Ecto neural progenitor cell (in vitro differentiated cells): ENCODE measurements at regions not wholly inside any gene's neighbourhood (a gene's known extent, or its start where the extent isn't known, plus 50 kb on each side); places are given as distances from the start of the nearest gene placed in this dataset.
"Not testable (repeated sequence)": the region's sequence is repeated elsewhere in the genome, so short reads cannot be mapped to it uniquely, and the experiment has no call there.

ENCODE experiments used
- DNase-seq: peaks from one replicate; pipeline ENCODE4 v3.0.0-alpha.2; 2018; ENCODE audit warnings: low spot score

DNA sequence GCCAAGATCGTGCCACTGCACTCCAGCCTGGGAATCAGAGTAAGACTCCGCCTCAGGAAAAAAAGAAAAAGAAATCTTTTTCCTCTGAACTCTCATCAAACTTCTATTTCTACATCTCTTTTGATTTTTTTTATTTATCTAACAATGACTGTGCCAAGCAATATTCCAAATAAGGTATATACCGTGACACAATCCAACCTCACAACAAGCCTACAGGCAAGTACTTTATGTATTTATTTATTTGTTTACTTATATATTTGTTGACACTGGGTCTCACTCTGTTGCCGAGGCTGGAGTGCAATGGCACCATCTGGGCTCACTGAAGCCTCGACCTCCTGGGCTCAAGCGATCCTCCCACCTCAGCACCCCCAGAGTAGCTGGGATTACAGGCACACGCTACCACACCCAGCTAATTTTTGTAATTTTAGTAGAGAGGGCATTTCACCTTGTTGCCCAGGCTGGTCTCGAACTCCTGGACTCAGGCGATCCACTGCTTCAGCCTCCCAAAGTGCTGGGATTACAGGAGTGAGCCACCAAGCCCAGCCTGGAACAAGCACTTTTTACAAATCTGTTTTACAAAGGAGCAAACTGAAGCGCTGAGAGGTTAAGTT is 94.9 kb upstream of the CHD2 start:
- no peak for DNase-seq

- DNase-seq: not testable (repeated sequence)
Measured at GRCh38 chr15:92806171-92806570, 94.0 kb upstream of the CHD2 start.

DNA sequence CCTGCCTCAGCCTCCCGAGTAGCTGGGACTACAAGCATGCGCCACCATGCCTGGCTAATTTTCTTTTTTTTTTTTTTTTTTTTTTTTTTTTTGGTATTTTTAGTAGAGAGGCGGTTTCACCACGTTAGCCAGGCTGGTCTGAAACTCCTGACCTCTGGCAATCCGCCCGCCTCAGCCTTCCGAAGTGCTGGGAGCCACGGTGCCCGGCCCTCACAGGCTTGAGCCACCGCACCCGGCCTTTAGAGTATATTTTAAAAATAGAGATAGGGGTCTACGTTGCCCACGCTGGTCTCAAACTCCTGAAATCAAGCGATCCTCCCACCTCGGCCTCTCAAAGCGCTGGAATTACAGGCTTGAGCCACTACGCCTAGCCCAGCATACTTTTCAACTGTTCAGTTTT is 93.4 kb upstream of the CHD2 start:
- DNase-seq: no peak

DNA sequence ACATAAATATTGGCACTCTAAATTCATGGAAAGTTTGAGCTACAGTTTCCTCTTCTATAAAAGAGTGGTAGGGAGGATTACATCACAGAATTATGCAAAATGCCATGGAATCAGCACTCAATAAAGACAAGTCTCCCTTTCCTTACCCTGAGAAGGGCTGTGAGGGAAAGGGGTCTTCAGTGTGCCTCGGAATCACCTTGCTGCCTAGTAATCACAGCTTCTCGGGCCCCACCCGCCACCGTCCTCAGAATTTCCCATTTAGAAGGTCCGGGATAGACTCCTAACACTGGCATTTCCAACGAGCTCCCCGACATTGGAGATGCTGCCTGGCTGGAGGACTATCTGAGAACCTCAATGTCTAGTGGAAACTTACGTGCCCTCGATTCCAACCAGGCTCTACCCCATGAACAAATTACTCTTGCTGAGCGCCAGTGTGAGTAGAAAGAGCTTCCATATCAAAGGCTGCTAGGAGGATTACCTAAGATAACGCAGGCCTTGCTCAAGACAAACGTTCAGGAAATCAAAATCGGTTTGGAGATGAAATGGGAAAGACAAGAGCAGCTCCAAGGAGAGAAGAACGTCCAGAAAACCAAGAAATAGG is 92.1 kb upstream of the CHD2 start:
- DNase-seq: no peak

GRCh38 chr15:92808598-92809063 is 91.5 kb upstream of the CHD2 start:
- DNase-seq: no peak

GRCh38 chr15:92809064-92809879 is 90.9 kb upstream of the CHD2 start:
- DNase-seq: peak; percentile 100

DNA sequence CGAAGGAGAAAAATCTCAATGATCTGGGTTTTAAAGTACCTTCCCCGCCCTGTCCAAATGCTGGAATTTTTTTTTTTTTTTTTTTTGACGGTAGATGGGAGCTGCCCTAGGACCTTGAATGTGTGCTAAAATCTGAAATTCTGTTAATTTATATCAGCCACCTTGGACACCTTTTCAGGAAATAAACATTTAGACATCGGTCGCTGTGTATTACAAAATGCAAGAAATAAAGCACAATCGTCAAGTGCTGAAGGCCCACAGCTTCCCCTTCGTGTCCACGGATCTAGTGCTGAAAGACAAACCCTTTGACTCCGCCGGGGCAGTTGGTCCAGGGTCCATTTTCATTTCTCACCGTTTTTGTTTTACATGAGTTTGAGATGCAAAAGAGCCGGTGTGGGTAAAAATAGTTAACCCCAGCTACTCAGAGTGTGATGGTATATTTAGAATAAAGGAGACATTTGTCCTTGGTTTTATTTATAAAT is 90.2 kb upstream of the CHD2 start:
- no peak for DNase-seq

GRCh38 chr15:92810418-92811138 is 89.5 kb upstream of the CHD2 start:
- DNase-seq: no peak

GRCh38 chr15:92811148-92811913 is 88.8 kb upstream of the CHD2 start:
- no peak for DNase-seq

- DNase-seq: no peak
Measured at GRCh38 chr15:92812271-92812670, 87.9 kb upstream of the CHD2 start.

DNA sequence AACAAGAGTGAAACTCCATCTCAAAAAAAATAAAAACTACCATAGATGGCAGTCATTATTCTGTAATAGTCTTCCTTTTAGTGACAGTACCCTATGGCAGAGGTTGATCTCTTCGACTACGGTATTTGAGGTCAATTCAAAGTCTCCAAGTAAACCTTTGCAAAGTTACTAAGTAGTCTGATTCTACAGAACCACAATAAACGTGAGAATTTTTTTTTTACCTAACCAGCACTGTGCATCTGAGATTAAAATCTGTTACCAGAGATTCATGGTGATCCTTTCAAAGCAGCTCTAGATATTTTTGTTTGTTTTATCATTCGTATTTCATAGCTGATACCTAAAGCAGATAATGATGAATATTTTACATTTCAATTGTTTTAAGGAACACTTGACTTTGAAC is 86.6 kb upstream of the CHD2 start:
- DNase-seq: no peak

DNA sequence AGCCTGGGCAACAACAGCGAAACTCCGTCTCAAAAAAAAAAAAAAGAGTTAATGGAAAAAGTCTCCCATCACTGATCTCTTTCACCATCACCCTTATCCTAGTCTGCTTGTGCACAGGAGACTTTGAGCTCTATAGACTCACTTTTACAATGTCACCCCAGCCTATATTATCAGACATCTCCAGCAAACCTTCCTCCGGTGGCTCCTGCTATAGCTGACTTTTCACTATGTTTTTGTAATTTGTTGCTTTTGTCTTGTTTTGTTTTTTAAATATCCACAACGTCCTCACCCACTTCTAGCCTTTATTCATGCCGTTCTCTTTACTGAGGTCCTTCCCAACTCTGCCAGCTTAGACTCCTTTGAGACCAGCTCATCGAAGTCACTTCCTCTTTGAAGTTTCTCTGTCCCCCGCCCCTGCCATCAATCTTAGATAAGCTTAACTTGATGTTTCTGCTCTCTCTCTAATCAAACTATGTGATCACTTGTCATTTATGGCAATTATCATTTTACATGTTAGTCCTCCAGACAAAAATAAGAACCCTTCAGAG is 82.7 kb upstream of the CHD2 start:
- no peak for DNase-seq

DNA sequence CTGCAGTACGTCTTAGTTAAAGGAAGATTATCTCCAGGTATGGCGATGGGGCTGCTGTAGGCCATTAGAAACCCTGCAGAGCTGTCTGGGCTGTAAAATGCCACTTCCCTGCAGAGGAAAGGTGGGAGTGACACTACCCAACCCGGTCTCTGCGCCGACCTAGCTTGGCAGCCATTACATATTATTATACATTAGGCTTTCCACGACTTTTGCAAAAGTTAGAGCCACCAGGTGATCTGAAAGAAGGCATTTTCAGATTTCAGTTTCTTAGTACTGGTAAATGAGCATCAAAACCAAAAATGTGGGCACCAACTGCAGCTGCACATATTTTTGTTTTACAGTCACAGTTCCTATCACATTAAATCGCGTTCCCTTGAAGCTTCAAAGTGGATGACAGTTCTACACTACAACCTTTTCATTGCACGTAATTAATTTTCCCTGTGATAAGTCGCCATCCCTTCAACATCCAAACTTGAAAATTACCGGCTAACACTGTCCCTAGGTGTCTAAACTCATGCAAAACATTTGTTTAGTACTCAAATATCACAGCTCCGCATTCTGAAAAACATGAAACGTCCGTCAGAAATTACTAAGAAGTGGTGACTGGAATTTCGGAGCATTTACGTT is 81.4 kb upstream of the CHD2 start:
- no peak for DNase-seq

DNA sequence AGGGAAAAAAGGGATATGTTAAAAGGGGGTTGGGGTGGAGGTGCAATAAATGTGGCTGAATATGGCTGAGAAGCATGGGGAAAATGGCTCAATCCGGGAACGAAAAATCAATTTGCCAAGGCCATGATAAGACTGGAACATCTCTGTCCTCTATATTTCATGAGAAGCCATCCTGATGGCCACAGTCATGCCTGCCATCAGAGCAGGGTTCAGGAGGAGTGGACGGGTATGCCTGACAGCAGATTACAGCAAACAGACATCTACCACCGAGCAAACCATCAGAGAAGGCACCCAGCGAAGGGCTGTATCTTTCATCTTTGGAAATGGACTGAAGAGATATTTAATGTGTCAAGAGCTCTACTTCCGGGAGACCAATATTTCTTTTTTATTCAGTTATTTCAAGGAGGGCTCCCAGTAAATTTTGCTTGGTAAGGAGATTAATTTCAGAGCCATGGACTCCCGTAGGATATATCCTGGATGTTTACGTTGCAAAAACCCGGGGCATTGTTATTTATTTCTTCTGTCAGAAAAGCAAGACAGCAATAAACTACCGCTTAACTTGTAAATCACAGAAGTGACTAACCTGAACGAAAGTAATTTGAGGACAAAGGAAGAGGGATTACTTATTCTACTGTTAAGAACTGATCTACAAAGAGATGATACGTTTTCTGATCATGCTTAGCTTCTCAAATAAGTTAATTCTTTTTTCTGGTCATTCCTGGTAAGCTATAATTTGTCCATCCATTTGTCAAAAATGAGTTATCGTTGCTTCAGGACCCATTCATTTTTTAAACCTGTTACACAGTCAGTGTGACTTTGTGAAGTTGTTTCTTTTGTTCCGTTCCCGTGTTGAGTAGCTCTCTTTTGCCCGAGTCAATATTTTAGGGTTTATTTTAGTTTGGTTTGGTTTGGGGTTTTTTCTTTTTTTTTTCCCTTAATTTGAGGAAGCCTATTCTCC is 80.6 kb upstream of the CHD2 start:
- no peak for DNase-seq

DNA sequence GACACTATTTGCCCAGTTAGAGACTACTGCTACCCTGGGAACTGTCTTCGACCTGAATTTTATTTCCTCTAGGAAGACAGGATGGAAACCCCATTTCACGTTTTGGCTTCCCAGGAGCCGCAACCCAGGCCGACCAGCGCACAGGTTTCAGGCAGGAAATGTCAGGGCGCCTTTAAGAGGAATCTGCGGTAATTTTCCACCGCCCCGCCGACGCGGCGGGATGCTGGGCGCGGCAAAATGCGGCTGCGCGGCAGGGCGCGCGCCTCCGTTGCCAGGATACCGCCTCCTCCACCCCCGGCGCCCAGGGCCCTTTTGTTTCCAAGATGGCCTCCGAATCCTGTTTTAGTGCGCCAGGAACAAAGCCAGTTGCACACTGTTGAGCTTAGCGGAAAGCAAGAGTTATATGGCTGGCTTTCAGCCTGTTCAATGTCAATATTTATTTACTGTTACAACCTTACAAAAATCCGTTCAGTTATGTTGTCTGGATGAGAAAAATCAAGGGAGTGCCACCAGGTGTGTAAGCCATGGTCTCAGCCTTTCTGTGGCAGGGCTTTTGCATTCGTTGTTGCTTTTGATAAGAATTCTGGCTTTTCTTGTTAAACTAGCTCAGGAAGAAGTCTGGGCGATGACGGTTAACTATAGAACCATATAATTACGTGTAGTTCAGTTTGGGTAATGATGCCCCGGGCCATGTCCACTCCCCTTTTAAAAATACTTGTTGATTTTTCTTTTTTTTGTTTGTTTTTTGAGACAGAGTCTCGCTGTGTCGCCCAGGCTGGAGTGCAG is 79.7 kb upstream of the CHD2 start:
- peak; percentile 96 for DNase-seq

DNA sequence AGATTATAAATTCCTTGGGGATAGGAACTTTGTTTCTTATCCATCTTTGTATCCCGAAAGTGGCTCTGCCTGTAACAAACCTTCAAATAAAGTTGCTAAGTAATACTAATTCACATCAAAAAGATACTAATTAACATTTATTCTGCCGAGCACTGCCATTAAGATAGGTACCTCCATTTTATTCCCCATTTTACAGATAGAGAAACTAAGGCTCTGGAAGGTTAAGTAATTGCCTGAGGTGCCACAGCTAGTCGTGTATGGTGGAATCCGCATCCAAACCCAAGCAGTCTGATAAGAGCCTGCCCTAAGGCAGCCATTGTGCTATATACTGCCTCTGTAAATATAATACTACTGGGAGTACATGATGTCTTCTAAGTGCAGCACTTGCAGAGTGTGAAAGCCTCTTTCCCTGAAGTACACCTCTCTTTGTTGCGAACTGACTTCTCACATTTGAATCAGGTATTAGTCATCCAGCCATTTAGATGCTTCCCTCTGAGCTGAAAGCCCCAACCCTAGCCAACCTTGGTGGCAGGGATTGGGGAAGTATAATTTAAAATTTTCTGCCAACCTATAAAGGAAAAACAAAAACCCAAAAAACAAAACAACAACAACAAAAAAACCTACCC is 78.5 kb upstream of the CHD2 start:
- no peak for DNase-seq

GRCh38 chr15:92822216-92823144 is 77.6 kb upstream of the CHD2 start:
- DNase-seq: no peak
